GM21515 (cell line): ENCODE measurements at regions not wholly inside any gene's neighbourhood (a gene's known extent, or its start where the extent isn't known, plus 50 kb on each side); places are given as distances from the start of the nearest gene placed in this dataset.
"Not testable (repeated sequence)": the region's sequence is repeated elsewhere in the genome, so short reads cannot be mapped to it uniquely, and the experiment has no call there.

Experiments used
- ATAC-seq: cut with Tn5 transposase; IDR thresholded peaks from one replicate; pipeline ENCODE4 v1.9.1; 2021; ENCODE audit not compliant: unreplicated experiment

DNA sequence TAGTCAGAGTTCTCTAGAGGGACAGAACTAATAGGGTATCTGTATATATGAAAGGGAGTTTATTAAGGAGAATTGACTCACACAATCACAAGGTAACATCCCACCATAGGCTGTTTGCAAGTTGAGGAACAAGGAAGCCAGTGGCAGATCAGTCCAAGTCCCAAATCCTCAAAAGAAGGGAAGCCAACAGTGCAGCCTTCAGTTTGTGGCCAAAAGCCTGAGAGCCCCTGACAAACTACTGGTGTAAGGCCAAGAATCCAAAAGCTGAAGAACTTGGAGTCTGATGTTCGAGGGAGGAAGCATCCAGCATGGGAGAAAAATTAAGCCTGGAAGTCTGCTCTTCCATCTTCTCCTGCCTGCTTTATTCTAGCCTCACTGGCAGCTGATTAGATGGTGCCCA is 1107.2 kb upstream of the CELF2 start:
- no peak for ATAC-seq

DNA sequence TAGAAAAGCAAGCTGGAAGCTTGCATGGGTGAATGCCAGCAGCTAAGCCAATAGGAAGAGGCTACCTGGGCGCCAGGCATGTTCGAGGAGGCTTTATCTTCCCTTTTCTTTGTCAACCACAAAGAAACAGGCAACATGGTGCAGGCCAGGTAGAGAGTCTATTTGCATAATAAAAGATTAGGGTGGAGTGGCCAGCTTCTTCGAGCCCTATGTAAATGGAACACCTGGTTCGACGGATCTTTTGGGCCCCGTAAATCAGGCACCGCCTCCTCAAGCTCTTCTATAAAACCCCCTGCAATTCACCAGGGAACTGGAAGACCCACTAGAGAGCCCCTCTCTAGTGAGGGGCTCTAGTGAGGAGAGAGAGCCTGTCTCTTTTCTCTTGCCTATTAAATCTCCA is 1106.2 kb upstream of the CELF2 start:
- ATAC-seq, result no peak

DNA sequence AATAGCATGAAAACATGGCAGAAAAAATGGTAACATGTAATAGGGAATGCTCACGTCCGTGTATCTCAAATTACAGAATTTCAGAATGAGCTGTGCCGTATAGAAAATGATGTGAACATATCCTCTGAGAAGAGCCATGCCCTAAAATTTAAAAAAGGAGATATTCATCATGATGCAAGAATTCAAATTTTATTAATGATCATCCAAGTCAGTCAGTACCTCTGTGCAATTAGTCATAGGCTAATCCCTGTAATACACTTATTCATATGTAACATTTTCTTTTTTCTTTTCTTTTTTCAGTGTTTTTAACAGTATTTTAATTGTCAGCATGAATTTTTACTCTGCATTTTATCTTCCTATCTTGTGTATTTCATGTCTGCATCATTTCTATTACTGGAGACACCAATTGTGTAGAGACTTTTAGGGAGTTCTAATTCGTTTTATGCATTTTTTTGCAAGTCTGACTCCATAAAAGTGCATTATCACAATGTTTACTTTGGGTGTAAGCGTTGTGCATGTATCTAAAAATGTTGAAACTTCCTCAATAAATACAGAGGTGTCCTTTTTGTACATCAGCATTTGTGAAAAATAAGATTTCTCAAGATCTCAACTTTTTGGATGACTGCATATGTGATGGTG is 1103.7 kb upstream of the CELF2 start:
- ATAC-seq, result no peak

DNA sequence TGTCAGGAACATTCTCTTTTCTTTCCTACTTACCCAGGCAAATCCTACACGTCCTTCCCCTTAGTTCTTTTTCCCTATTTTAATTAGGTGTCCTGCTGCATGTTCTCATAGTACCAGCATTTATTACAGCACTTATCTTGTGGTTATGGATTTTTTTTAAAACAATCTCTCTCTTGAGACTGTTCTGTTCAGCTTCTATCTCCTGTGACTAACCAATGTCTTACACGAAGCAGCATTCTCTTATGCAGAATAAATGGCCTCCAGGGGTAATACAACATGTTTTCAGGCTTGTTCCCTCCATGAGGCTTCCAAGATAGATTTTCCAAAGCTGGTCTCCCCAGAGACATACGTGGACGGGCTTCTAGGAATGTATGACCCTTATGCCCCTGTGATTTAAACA is 1096.1 kb upstream of the CELF2 start:
- ATAC-seq, result no peak

DNA sequence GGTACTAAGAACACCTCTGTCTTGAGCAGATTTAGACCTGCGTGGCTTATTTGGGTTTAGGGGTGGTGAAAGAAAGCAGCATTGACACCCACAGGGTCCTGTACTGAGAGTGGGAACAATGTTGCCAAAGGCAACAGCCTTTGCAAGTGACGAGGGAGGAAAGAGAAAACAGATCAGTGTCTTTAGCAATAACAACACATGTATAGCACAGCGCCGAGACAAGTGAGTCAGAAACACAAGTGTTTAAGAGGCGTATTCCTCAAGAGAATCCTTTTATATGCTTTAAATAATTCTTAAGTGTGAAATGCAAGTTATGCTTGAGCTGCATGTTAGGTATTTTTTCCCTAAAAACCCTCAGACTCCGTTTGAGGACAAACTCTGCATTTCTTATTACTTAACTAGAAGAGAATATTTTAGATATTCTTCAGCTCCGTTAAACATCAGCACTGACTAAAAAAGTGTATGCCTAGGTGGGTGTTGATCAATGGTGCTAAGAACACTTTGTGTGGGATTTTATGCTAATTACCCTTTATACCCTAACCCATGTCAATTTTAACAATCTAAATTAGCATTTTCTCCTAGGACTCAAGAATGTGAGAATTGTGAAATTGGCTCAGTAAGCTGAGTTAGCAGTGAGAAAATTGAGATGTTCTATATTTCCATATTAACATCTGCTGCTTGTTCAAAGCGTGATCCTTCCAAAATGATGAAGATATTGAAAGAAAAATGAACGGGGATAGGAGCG is 1095.4 kb upstream of the CELF2 start:
- ATAC-seq, result no peak

DNA sequence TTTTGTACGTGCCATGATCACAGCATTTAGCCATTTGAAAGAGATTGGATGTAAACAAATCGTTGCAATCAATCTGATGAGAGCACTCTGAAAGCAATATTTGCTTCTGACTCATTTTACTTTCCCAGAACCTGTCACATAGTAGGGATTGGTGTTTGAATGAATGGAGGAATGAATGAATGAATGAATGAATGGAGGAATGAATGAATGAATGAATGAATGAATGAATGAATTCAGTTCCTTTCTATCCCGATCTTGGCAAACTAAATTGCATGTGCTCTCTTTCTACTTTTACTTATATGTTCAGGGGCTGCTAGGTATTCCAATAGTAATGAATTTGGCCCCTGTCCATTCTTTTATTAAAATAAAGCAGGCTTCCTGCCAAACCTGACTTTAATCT is 1091.7 kb upstream of the CELF2 start:
- no peak for ATAC-seq

DNA sequence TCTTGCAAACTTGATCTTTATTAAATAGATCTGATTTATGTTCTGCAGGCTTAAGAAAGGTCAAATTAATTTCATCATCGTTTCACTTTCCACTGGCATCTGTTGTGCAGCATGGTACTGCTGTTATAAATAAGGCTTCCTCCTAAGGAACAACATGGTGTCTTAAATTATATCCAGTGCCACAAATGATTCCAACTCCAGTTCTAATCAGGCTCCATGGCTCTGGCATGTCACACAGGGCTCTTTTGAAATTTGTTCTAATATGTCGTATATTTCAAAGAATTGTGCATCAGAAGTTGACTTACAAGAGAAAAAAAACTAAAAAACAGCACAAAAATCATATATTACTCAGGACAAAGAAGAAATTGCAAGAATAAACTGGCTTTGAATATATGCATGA is 1090.8 kb upstream of the CELF2 start:
- ATAC-seq, result no peak

DNA sequence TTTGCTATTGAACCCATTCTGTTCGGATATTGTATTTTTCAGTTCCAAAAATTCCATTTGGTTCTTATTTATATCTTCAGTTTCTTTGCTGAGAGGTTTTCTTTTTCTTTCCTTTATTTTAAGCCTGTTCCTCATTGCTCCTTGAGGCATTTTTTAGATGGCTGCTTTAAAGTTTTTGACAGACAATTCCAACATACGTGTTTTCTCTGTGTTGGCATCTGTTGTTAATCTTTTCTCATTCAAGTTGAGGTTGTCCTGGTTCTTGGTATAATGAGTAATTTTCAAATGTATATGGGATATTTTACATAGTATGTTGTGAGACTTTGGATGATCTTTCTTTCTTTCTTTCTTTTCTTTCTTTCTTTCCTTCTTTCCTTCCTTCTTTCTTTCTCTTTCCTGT is 1078.0 kb upstream of the CELF2 start:
- no peak for ATAC-seq

DNA sequence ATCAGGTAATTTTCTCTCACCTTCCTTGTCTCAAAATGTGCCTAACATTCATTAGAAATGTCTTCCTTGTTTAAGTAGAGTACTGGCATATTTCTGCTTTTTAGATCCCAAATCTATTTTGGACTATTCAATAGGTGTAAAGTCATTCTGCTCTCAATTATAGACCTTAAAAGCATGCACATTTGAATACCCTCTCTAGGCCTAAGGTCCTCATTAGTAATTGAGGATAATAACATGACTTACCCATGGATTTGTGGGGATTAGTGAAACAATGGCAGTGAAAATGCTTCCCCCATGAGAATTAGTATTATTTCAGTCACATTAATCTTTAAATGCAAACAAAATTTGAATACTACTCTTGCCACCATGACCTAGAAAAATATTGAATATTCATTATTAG is 1073.0 kb upstream of the CELF2 start:
- ATAC-seq, result no peak

DNA sequence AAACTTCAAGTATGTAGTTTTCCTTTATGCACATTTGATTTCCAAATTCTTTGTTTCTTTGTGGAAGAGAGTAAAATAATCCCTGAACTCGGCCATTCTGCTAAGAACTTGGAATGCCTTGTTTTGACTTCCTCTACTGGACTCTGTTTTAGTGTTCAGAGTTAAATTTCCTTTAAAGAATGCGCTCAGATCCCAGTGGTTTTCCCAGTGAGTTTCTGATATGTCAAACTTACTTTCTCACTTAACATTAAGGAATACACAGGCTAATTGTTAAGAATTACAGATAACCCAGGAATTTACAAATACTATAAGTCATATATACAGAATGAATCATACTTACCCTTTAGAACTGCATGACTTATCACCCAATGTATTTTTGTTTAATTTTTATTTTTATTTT is 1067.6 kb upstream of the CELF2 start:
- no peak for ATAC-seq

DNA sequence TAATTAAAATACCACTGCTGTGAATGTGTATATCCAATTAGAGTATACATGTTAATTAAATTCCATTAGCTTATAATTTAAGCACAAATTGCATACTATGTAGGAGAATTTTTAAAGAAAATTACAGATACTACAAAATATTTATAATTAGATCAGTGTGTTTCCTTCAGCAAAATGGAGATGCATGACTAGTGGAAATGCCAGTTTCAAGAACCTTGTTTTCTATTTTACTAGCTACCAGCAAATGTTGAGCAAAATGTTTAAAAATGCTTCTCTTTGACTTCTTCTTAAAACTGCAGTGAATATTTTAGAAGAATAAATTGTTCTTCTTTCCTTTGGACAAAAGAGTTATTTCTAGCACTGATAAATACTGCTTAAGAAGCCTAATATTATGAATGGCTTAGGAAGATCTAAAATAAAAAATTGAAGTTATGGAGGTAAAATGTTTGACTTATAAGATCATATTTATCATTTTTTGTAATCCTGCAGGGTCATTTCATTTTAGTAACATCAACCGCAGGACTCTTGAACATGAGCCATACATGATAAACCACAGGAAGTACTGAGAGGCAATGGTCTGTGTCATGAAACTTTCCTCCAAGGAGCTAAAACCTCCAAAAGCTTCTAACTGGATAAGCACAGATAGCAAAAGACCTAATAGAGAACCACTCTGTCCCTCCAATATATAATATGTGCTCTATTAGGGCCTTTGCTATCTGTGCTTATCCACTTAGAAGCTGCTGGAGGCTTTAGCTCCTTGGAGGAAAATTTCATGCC is 1066.0 kb upstream of the CELF2 start:
- ATAC-seq, result no peak

DNA sequence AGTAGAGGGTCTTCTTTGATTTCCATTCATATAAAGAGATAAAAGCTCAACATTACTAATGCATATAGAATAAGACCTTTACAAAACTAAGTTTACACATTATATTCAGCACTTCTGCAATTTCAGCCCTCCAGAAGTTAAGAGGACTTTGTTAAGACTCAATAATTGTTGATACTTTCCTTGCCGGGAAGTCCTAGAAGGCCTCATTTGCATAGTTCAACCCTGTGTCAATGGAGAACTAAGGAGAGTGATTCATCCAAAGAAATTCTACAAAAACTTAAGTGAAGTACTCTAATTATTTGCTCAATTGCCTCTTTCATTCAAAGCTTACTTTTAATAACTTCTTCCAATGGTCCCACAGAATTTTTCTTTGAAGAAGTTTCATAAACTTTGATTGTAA is 1060.3 kb upstream of the CELF2 start:
- no peak for ATAC-seq

DNA sequence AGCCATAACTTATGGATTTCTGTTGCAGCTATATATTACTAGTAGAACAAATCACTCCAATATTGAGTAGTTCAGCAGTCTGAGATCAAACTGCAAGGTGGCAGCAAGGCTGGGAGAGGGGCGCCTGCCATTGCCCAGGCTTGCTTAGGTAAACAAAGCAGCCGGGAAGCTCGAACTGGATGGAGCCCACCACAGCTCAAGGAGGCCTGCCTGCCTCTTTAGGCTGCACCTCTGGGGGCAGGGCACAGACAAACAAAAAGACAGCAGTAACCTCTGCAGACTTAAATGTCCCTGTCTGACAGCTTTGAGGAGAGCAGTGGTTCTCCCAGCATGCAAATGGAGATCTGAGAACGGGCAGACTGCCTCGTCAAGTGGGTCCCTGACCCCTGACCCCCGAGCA is 1059.8 kb upstream of the CELF2 start:
- not testable (repeated sequence) for ATAC-seq

DNA sequence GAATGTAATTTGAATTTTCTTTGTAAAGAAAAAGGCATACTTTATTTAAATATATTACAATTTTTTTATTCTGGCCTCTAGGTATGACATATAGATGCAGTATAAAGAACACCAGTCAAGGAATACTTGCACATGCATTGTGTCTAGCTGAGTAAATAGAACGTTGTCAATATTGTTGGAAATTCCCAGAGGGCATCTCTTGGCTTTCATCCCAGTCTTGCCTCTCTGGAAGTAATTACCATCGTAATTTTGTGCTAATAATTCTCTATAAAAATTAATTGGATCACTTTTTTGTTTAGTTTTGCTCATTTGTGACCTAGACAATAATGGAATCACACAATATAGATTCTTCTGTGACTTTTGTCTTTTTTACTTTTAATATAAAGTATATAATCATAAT is 1052.3 kb upstream of the CELF2 start:
- no peak for ATAC-seq

DNA sequence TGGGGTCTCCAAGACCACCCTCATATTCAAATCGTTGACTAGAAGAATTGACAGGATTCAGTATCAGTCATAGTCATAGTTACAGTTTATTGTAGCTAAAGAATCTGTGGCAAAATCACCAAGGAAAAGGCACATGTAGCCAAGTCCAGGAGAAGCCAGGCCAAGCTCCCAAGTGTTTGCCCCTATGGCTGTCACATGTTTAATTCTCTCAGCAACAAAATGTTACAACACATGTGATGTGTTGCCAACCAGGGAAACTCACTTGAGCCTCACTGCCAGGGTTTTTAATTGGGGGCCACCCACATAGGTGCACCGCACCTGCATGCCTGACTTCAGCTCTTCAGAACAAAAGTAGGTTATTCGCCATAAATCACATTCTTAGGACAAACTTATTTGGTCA is 1030.9 kb upstream of the CELF2 start:
- no peak for ATAC-seq

DNA sequence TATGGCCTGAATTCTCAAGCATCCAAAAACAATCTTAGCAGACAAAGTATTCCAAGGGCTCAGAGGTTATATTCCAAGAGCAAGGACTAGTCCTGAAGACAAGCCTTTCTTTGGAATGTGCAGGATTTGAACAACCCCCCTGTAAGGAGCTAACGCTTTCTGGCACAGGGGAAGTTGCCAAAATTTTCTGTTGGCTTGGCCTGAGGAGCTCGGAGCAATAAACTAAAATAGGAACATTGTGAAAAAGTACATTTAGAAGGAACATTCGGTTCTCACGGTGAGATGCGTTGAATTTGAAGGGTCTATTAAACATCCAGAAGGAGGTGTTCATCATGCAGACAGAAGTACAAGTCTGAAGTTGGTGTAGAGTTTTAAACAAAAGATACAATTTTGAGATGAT is 1030.5 kb upstream of the CELF2 start:
- no peak for ATAC-seq

DNA sequence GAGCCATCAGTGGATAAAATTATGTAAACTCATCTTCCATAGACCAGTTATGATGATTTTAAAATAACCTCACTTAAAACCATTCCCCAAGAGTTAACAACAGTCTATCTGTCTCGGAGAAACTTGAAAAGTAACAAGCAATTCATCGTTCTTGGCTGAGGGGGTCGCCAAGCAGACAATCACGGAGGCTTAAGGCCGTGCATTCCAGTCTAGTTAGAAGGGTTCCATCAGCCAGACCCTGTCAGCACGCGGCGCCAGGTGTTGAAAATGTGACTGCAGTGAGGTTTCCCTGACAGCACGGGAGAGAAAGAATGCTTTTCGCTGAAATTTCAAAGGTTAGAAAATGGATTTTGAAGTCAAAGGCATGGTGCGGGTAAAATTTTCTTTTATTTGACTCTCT is 1025.0 kb upstream of the CELF2 start:
- no peak for ATAC-seq

DNA sequence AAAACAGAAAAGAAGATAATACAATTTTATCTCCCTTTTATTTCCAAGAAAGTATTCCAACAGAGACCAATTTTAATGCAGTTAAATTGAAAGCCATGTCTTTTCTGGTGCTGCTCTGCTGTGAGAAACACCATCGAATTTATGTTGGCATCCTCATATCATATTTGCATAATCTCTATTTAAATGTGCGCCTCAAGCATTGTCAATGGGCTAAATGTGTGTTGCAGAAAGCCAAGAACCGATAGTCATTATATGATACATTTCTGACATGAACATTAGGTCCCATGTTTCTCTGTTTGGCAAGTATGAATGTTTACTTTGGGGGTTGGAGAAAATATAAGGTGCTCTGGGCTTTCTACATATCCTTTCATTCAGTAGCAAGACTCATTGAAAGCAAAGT is 1023.5 kb upstream of the CELF2 start:
- no peak for ATAC-seq

DNA sequence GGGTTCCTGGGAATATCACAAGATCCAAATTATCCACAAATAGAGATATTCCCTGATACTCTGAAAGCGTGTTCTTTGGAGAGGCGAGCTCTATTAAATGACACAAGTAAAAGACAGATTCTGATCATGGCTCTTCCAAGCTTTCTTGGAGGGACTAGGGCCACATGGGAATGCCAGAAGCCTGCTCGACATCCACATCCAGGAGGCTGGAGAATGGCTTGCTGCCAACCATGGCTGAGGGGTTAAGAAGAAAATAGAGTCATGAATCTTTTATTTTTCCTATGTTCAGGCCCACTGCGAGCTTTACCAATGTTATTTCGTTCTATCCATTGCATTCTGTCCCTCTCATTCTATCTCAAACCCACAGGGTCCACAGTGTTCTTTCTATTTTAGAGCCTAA is 1018.0 kb upstream of the CELF2 start:
- ATAC-seq, result no peak

DNA sequence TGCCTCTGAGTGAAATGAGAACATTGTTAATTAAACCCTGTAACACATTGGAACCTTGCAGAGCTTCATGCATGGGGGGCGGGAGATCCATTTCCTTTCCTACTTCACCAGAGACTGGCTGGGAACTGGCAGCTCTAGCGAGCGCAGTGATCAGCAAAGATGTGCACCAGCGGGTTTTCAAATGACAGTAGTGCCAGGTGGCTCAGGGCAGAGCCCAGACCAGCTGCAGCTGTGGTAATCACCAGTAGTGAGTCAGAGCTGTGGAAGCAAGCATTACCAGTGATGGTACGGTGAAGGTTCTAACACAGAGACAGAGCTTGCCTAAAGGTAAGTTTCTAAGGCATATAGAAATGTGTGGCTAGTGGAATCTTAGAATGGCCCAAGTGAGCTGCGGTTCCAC is 1009.7 kb upstream of the CELF2 start:
- no peak for ATAC-seq

DNA sequence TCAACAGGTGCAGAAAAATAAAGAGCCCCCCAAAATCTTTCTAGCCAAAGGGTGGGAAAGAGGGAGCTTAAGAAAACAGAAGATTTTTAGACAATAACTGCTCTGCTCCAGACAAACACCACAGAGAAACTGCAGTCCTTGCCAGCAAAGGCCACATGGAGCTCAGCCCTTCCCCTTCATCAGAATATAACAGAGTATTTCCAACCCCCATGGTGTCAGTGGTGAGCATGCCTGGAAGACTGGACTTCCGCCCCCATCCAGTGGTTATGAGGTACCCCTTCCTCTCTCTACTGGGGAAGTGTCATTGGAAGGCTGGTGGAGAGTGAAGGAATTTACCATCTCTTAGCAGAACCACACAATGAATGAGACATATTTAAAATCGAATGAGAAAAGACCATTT is 1007.3 kb upstream of the CELF2 start:
- no peak for ATAC-seq

DNA sequence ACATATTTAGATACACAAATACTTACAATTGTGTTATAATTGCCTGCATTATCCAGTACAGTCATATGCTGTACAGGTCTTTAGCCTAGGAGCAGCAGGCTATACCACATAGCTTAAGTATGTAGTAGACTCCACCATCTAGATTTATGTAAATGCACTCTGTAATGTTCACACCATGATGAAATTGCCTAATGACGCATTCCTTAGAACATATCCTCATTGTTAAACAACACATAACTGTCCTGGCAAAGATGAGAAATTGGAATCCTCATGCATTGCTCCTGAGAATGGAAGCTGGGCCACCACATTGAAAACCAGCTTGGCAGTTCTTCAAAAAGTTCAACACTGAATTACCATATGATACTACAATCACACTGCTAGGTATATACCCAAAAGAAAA is 1002.8 kb upstream of the CELF2 start:
- ATAC-seq, result no peak
